ENCODE measurements at regions not wholly inside any gene's neighbourhood (a gene's known extent, or its start where the extent isn't known, plus 50 kb on each side); places are given as distances from the start of the nearest gene placed in this dataset.

GRCh38 chr13:79772811-79773210, 291.9 kb downstream of the NDFIP2 start:
- no peak for DNase-seq
- no peaks in the 10 kb centered on the region for H3K27me3 ChIP-seq
- H3K4me1 ChIP-seq: no peaks in the 10 kb centered on the region
- intact Hi-C loops (cut with DNase I): loop anchor here (5.0 kb wide), 1 partner anchor 594 kb away; no protein-coding TSS in a partner anchor
- H3K9me3 ChIP-seq: no peaks in the 10 kb centered on the region
- H3K9ac ChIP-seq (ENCODE audit: low read depth in 2 of 2, low read length in 2 of 2): no peak overlapping the region
- no peaks in the 10 kb centered on the region for H3K36me3 ChIP-seq
- H3K4me3 ChIP-seq: no peak overlapping the region
- TF ChIP-seq CTCF (IDR thresholded peaks at IDR 0.05): no peak
- H3K27ac ChIP-seq: no peak overlapping the region

DNA sequence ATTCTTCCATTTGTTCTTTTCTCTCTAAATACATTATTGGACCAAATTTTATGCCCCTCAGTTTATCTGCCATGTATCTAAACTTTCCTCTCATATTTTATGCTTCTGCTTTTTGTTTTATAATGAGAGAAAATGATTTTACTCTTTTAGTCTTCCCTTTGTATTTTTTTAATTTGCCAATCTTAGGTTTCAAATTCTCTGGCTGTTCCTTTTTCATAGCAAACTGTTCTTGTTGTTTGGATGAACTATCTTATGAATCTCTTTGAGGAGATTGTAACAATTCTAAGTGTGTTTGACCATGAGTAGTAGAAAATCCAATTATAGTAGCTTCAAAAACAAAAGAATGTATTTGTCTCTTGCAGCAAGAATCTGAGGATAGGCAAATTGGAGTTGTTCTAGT, 290.5 kb downstream of the NDFIP2 start:
- Histone ChIP-seq H3K4me1 (no peaks in the 10 kb centered on the region), H3K27me3 (no peaks in the 10 kb centered on the region), H3K9ac (ENCODE audit: low read depth in 2 of 2, low read length in 2 of 2) (no peak overlapping the region), H3K36me3 (no peaks in the 10 kb centered on the region), H3K27ac (no peak overlapping the region), H3K4me3 (no peak overlapping the region), H3K9me3 (no peaks in the 10 kb centered on the region)
- no peak for DNase-seq
- no peak for TF ChIP-seq CTCF (IDR thresholded peaks at IDR 0.05)
- intact Hi-C loops (cut with DNase I): loop anchor here (5.0 kb wide), 1 partner anchor 596 kb away; no protein-coding TSS in a partner anchor

DNA sequence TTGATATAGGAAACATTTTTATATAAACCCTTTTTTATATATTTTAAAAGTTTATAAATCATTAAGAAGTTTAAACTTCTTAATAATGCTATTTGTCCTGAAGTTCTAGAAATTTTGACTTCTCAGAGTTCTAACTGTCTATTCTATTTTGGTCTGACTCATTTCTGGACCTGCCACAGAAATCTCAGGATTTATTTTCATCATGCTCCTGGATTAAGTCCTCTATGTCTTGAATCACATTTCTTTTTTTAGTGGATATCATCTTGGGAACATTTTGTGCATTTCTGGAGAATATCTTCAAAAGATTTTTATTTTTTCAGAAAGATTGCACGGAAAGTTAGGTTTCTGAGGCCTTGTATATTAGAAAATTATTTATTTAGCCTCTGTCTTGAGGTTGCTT, 289.1 kb downstream of the NDFIP2 start:
- Histone ChIP-seq H3K36me3 (no peaks in the 10 kb centered on the region), H3K9ac (ENCODE audit: low read depth in 2 of 2, low read length in 2 of 2) (no peak overlapping the region), H3K4me3 (no peak overlapping the region), H3K27ac (no peak overlapping the region), H3K9me3 (no peaks in the 10 kb centered on the region), H3K4me1 (no peaks in the 10 kb centered on the region), H3K27me3 (no peaks in the 10 kb centered on the region)
- DNase-seq: no peak
- TF ChIP-seq CTCF (IDR thresholded peaks at IDR 0.05): no peak
- intact Hi-C loops (cut with DNase I): loop anchor here (5.0 kb wide), 1 partner anchor 597 kb away; no protein-coding TSS in a partner anchor

DNA sequence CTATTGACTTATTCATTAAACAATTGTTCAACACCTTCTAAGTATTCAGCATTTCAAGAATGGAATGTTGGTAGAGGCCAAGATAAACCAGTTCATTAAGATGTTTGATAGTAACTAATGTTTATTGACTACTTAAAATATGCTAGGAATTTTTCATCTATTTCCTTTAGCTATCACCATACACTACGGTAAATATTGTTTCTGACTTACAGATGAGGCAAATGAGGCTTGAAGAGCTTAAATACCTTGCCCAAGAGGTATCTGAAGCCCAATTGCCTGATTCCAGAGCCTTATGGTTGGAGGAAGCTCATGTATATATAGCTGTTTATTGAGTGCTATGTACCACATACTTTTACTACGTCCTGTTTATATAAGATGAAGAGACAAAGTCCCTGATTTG, 286.2 kb downstream of the NDFIP2 start:
- no peak for TF ChIP-seq CTCF (IDR thresholded peaks at IDR 0.05)
- no peak for DNase-seq
- H3K27ac ChIP-seq: no peak overlapping the region
- H3K27me3 ChIP-seq: no peaks in the 10 kb centered on the region
- intact Hi-C loops (cut with DNase I): no loop called here
- H3K9ac ChIP-seq (ENCODE audit: low read depth in 2 of 2, low read length in 2 of 2): no peak overlapping the region
- no peak overlapping the region for H3K4me3 ChIP-seq
- H3K4me1 ChIP-seq: no peaks in the 10 kb centered on the region
- H3K36me3 ChIP-seq: no peaks in the 10 kb centered on the region
- H3K9me3 ChIP-seq: no peaks in the 10 kb centered on the region

DNA sequence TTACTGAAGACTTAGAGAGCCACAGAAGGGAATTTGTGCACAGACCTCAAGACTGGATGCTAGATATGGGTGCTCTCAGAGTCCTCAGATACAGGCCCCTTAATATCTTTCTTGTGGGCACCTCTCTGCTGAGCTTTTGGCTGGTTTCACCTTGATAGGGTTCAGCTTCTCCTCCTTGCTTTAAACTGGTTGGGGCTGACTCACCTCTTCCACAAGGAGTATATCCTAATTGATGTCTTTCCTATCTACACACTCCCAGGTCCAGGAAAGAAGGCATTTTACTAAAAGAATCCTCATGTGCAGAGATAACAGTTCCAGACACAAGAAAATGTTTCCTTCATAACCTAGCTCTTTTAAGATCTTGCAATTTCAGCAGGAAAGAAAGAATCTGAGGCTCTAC, 284.4 kb downstream of the NDFIP2 start:
- no peaks in the 10 kb centered on the region for H3K9me3 ChIP-seq
- H3K27me3 ChIP-seq: no peaks in the 10 kb centered on the region
- H3K27ac ChIP-seq: no peak overlapping the region
- H3K36me3 ChIP-seq: no peaks in the 10 kb centered on the region
- H3K4me3 ChIP-seq: no peak overlapping the region
- no peak for DNase-seq
- intact Hi-C loops (cut with DNase I): no loop called here
- H3K4me1 ChIP-seq: no peaks in the 10 kb centered on the region
- TF ChIP-seq CTCF (IDR thresholded peaks at IDR 0.05): no peak
- no peak overlapping the region for H3K9ac ChIP-seq (ENCODE audit: low read depth in 2 of 2, low read length in 2 of 2)

Measured in colonic mucosa (tissue), 4 donors.